ENCODE measurements at regions not wholly inside any gene's neighbourhood (a gene's known extent, or its start where the extent isn't known, plus 50 kb on each side); places are given as distances from the start of the nearest gene placed in this dataset.

DNA sequence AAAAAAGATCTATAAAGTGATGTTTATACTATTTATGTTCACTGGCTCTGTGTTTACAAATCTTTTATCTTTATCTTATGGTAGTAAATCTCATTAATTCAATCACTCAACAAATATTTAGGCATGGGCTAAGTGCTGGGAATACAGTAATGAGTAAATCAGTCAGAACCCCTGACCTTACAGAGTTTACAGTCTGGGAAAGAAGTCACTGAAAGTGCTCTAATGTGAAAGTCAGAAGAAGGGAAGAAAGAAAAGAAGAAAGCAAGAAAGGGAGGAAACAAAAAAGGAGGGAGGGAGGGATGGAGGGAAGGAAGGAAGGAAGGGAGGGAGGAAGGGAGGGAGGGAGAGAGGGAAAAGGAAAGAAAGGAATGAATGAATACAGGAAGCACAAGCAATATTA is 96.8 kb upstream of the SOX2 start:
- TF ChIP-seq EZH2 (IDR thresholded peaks at IDR 0.05; ENCODE audit: insufficient read depth, poor library complexity, severe bottlenecking) = no peak
- TF ChIP-seq EZH2phosphoT487 (IDR thresholded peaks at IDR 0.05; ENCODE audit: insufficient read depth, low read depth) = no peak
